Mesenchymal stem cell (in vitro differentiated cells and primary cell): ENCODE measurements at regions not wholly inside any gene's neighbourhood (a gene's known extent, or its start where the extent isn't known, plus 50 kb on each side); places are given as distances from the start of the nearest gene placed in this dataset.

ENCODE experiments used
- DNase-seq: peaks from one replicate; pipeline ENCODE4 v3.0.0-alpha.2; 2013
- H2AFZ ChIP-seq: one replicate; pipeline ENCODE4 v1.6.1; 2013; ENCODE audit warnings: low read depth, mild to moderate bottlenecking, control low read depth, inconsistent platforms, low read length, moderate library complexity
- H2AK5ac ChIP-seq: 2 replicates; pipeline ENCODE4 v1.6.1; 2013; ENCODE audit warnings: low read length, moderate library complexity, mild to moderate bottlenecking, inconsistent platforms; ENCODE audit not compliant: severe bottlenecking
- H2BK120ac ChIP-seq: one replicate; pipeline ENCODE4 v1.6.1; 2013; ENCODE audit warnings: low read depth, mild to moderate bottlenecking, inconsistent platforms, low read length, moderate library complexity
- H2BK12ac ChIP-seq, 2 experiments: one replicate each; pipeline ENCODE4 v1.6.1; 2013; ENCODE audit warnings: inconsistent platforms in 2 of 2, low read length in 2 of 2, mild to moderate bottlenecking in 2 of 2, moderate library complexity in 2 of 2, control low read depth in 1 of 2
- H2BK15ac ChIP-seq: one replicate; pipeline ENCODE4 v1.6.1; 2013; ENCODE audit warnings: mild to moderate bottlenecking, low read depth, inconsistent platforms; ENCODE audit not compliant: poor library complexity, severe bottlenecking
- H2BK5ac ChIP-seq: 2 replicates; pipeline ENCODE4 v1.6.1; 2013; ENCODE audit warnings: low read depth, mild to moderate bottlenecking, low read length, control low read depth, inconsistent platforms; ENCODE audit not compliant: poor library complexity, severe bottlenecking
- H3K14ac ChIP-seq, 2 experiments: one replicate each; pipeline ENCODE4 v1.6.1; 2013; ENCODE audit warnings: inconsistent platforms in 2 of 2, low read length in 2 of 2, control low read depth in 1 of 2, mild to moderate bottlenecking in 1 of 2, moderate library complexity in 1 of 2
- H3K18ac ChIP-seq, 2 experiments: one replicate each; pipeline ENCODE4 v1.6.1; 2013; ENCODE audit warnings: inconsistent platforms in 2 of 2, low read length in 2 of 2, control low read depth in 1 of 2, low read depth in 1 of 2, mild to moderate bottlenecking in 1 of 2
- H3K23ac ChIP-seq, 2 experiments: one replicate each; pipeline ENCODE4 v1.6.1; 2013; ENCODE audit warnings: inconsistent platforms in 2 of 2, low read length in 2 of 2, mild to moderate bottlenecking in 2 of 2, moderate library complexity in 2 of 2, control low read depth in 1 of 2
- H3K27ac ChIP-seq: 2 replicates; pipeline ENCODE4 v1.5.1; 2013; ENCODE audit warnings: mild to moderate bottlenecking, moderate library complexity, low read length, control low read depth, inconsistent platforms; ENCODE audit not compliant: poor library complexity, severe bottlenecking
- H3K27me3 ChIP-seq, 2 experiments: 2 replicates each; pipeline versions ENCODE4 v1.6.1 to v1.7.0; 2013; ENCODE audit warnings: low read length in 2 of 2, mild to moderate bottlenecking in 2 of 2, moderate library complexity in 2 of 2, control low read depth in 1 of 2, inconsistent platforms in 1 of 2; ENCODE audit not compliant: control insufficient read depth in 1 of 2, insufficient read depth in 1 of 2
- H3K36me3 ChIP-seq, 2 experiments: 2 replicates each; pipeline versions ENCODE4 v1.6.1 to v1.7.0; 2013; ENCODE audit warnings: low read length in 2 of 2, control low read depth in 1 of 2, inconsistent platforms in 1 of 2, low read depth in 1 of 2, mild to moderate bottlenecking in 1 of 2; ENCODE audit not compliant: insufficient read depth in 2 of 2, control insufficient read depth in 1 of 2
- H3K4ac ChIP-seq, 2 experiments: one replicate each; pipeline ENCODE4 v1.6.1; 2013; ENCODE audit warnings: inconsistent platforms in 2 of 2, low read length in 2 of 2, mild to moderate bottlenecking in 2 of 2, moderate library complexity in 2 of 2, control low read depth in 1 of 2, low read depth in 1 of 2
- H3K4me1 ChIP-seq: 2 replicates; pipeline ENCODE4 v1.6.1; 2013; ENCODE audit warnings: low read depth, low read length, control low read depth; ENCODE audit not compliant: control insufficient read depth, insufficient read depth
- H3K4me2 ChIP-seq: 2 replicates; pipeline ENCODE4 v1.6.1; 2013; ENCODE audit warnings: low read length, mild to moderate bottlenecking, inconsistent platforms; ENCODE audit not compliant: poor library complexity, severe bottlenecking
- H3K4me3 ChIP-seq, 2 experiments: 2 replicates each; pipeline versions ENCODE4 v1.5.1 to v1.7.0; 2013; ENCODE audit warnings: low read length in 2 of 2, mild to moderate bottlenecking in 2 of 2, control low read depth in 1 of 2, low read depth in 1 of 2; ENCODE audit not compliant: insufficient read depth in 1 of 2
- H3K79me1 ChIP-seq: replicated peaks from 2 replicates; pipeline ENCODE4 v1.6.1; 2013; ENCODE audit warnings: mild to moderate bottlenecking, control low read depth, low read length, inconsistent platforms; ENCODE audit not compliant: poor library complexity, severe bottlenecking
- H3K9ac ChIP-seq: 2 replicates; pipeline ENCODE4 v1.7.0; 2013; ENCODE audit warnings: mild to moderate bottlenecking, low read length, moderate library complexity
- H3K9me3 ChIP-seq: 2 replicates; pipeline ENCODE4 v1.7.0; 2013; ENCODE audit warnings: mild to moderate bottlenecking, low read length; ENCODE audit not compliant: control insufficient read depth
- H4K8ac ChIP-seq: one replicate; pipeline ENCODE4 v1.6.1; 2013; ENCODE audit warnings: inconsistent platforms, mild to moderate bottlenecking, low read length, moderate library complexity
- H4K91ac ChIP-seq: one replicate; pipeline ENCODE4 v1.6.1; 2013; ENCODE audit warnings: mild to moderate bottlenecking, low read length, inconsistent platforms
- WGBS: methylation state at CpG from one replicate; pipeline ENCODE4 v1.1.7; 2013; ENCODE audit warnings: mixed read lengths; 5-methylcytosine and 5-hydroxymethylcytosine counted together

GRCh38 chr3:72160351-72160750, 375.4 kb upstream of the PROK2 start:
- H2BK120ac ChIP-seq: no peak overlapping the region
- H2BK12ac ChIP-seq: no peak overlapping the region
- no peak overlapping the region for H3K14ac ChIP-seq
- H3K4me1 ChIP-seq: peaks cover 3% of the 10 kb centered on the region
- H3K79me1 ChIP-seq: no peaks in the 10 kb centered on the region
- H2BK5ac ChIP-seq: no peak overlapping the region
- no peak for DNase-seq
- H2BK15ac ChIP-seq: no peak overlapping the region
- H3K36me3 ChIP-seq: no peaks in the 10 kb centered on the region
- 86% methylated on average over 5 of the region's 5 CpGs for WGBS
- no peak overlapping the region for H2AFZ ChIP-seq
- H3K9ac ChIP-seq: no peak overlapping the region
- peaks cover 0 to 3% of the 10 kb centered on the region in 2 experiments for H3K27me3 ChIP-seq
- no peak overlapping the region for H2AK5ac ChIP-seq
- no peak overlapping the region for H3K4ac ChIP-seq
- H3K27ac ChIP-seq: no peak overlapping the region
- no peak overlapping the region for H4K91ac ChIP-seq
- no peak overlapping the region for H3K4me2 ChIP-seq
- H3K9me3 ChIP-seq: no peaks in the 10 kb centered on the region
- no peak overlapping the region for H4K8ac ChIP-seq
- H3K4me3 ChIP-seq: no peak overlapping the region
- no peak overlapping the region for H3K18ac ChIP-seq
- H3K23ac ChIP-seq: no peak overlapping the region

GRCh38 chr3:72159487-72159886, 374.5 kb upstream of the PROK2 start:
- 82% methylated on average over 2 of the region's 2 CpGs for WGBS

DNA sequence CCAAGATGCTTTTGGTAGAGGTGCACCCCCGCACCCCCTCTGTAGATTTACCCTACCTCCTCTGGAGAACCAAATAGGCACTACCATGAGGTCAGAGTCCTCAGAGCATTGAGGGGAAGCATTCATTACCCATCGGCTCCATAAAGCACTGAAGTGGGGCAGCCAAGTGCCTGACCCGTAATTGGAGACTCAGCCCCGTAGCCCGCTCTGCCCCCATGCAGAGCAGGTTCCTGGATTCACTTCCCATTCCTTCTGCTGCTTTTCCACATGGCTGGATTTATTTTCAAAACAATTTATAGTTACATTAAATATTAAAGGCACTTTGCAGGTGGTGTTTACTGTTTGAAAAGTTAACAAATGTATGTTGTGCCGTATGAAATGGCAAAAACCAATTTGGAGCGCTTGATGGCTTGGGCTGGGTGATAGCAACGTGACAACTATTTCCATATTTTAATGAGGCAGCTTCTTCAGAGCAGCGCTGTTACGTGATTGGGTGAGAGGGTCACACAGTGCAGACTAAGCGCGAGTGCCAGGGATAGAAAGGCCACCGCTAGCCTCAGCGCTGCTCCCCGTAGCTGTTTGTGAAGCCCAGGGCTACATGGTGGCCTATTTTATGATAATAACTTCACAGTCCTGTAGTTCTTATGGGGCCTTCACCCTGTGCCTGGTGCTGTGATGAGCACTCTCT, 373.8 kb upstream of the PROK2 start:
- H3K9ac ChIP-seq: no peak overlapping the region
- H3K36me3 ChIP-seq: no peaks in the 10 kb centered on the region
- H3K79me1 ChIP-seq: no peaks in the 10 kb centered on the region
- H3K18ac ChIP-seq: no peak overlapping the region
- H4K8ac ChIP-seq: no peak overlapping the region
- no peak overlapping the region for H2AK5ac ChIP-seq
- peaks cover 5% of the 10 kb centered on the region for H3K9me3 ChIP-seq
- DNase-seq: no peak
- 92% methylated on average over 15 of the region's 15 CpGs for WGBS
- H3K4me3 ChIP-seq: no peak overlapping the region
- no peak overlapping the region for H2BK5ac ChIP-seq
- H2BK120ac ChIP-seq: no peak overlapping the region
- no peak overlapping the region for H2BK12ac ChIP-seq
- no peak overlapping the region for H3K14ac ChIP-seq
- peaks cover 4% of the 10 kb centered on the region for H3K4me1 ChIP-seq
- no peak overlapping the region for H3K4me2 ChIP-seq
- no peak overlapping the region for H3K27ac ChIP-seq
- no peak overlapping the region for H2AFZ ChIP-seq
- no peak overlapping the region for H2BK15ac ChIP-seq
- H3K23ac ChIP-seq: no peak overlapping the region
- H3K4ac ChIP-seq: no peak overlapping the region
- H4K91ac ChIP-seq: no peak overlapping the region
- H3K27me3 ChIP-seq: peaks cover 0 to 3% of the 10 kb centered on the region in 2 experiments

More at GRCh38 chr3:72159487-72159886, 374.5 kb upstream of the PROK2 start:
- H2BK12ac ChIP-seq: no peak overlapping the region
- no peak overlapping the region for H4K8ac ChIP-seq
- peaks cover 0 to 3% of the 10 kb centered on the region in 2 experiments for H3K27me3 ChIP-seq
- no peak overlapping the region for H3K23ac ChIP-seq
- no peak overlapping the region for H3K14ac ChIP-seq
- no peak overlapping the region for H3K4me3 ChIP-seq
- no peak overlapping the region for H3K4me2 ChIP-seq
- no peak overlapping the region for H2AK5ac ChIP-seq
- no peak overlapping the region for H2BK15ac ChIP-seq
- DNase-seq: no peak
- H3K79me1 ChIP-seq: no peaks in the 10 kb centered on the region
- no peak overlapping the region for H3K27ac ChIP-seq
- peaks cover 4% of the 10 kb centered on the region for H3K4me1 ChIP-seq
- no peak overlapping the region for H4K91ac ChIP-seq
- no peak overlapping the region for H2AFZ ChIP-seq
- H3K18ac ChIP-seq: no peak overlapping the region
- peaks cover 1% of the 10 kb centered on the region for H3K9me3 ChIP-seq
- no peak overlapping the region for H3K9ac ChIP-seq
- H2BK5ac ChIP-seq: no peak overlapping the region
- H3K4ac ChIP-seq: no peak overlapping the region
- no peak overlapping the region for H2BK120ac ChIP-seq
- no peaks in the 10 kb centered on the region for H3K36me3 ChIP-seq

DNA sequence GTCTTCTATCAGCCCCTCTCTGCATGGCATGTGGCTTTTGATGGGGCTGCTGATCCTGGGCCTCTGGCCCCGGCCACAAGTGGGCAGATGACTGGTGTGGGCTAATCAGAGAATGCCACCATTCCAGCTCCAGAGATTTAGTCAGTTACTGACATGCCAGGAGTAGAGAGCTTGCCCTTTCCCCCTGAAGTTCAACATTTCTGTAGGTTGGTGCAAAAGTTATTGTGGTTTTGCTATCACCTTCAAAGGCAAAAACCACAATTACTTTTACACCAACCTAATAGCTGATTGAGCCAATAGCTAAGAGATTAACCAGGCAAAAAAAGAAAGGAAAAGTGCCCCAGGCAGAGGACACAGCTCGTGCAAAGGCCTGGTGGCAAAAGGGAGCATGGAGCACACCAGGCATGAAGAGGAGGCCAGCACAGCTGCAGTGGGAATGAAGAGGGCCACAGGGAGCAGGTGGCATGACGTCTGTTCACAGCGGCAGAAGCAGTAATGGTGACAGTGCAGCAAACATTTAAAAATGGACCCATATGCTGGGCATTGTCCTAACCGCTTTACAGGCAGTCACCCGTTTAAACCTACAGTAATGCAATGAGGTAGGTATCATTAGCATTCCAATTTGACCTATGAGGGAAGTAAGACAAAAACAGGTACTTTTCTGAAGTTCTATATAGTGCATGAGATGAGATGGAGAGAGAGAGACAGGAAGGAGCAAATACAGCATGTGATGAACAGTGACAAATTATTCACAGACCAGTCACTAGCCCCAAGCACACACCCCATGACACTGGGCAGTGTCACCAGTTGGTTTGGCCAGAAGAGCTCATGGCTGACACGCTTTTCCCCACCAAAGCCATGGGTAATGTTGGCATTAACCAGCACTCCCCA, 373.0 kb upstream of the PROK2 start:
- Histone ChIP-seq H3K4me3 (no peak overlapping the region), H2BK12ac (no peak overlapping the region), H2AK5ac (no peak overlapping the region), H3K27ac (no peak overlapping the region), H3K9me3 (peaks cover 5% of the 10 kb centered on the region), H3K14ac (no peak overlapping the region), H3K4ac (no peak overlapping the region), H3K4me1 (peaks cover 4% of the 10 kb centered on the region), H3K18ac (no peak overlapping the region), H3K9ac (no peak overlapping the region), H4K8ac (no peak overlapping the region), H2AFZ (no peak overlapping the region), H2BK15ac (no peak overlapping the region), H3K79me1 (no peaks in the 10 kb centered on the region), H2BK120ac (no peak overlapping the region), H4K91ac (no peak overlapping the region), H3K27me3 (peaks cover 0 to 3% of the 10 kb centered on the region in 2 experiments), H3K36me3 (no peaks in the 10 kb centered on the region), H3K23ac (no peak overlapping the region), H2BK5ac (no peak overlapping the region), H3K4me2 (no peak overlapping the region)
- DNase-seq: no peak
- 90% methylated on average over 7 of the region's 7 CpGs for WGBS
